EL (cell line): ENCODE measurements at regions not wholly inside any gene's neighbourhood (a gene's known extent, or its start where the extent isn't known, plus 50 kb on each side); places are given as distances from the start of the nearest gene placed in this dataset.
"Not testable (repeated sequence)": the region's sequence is repeated elsewhere in the genome, so short reads cannot be mapped to it uniquely, and the experiment has no call there.

Source experiments
- DNase-seq: peaks from one replicate; pipeline ENCODE4 v3.0.0-alpha.2; 2016

GRCh38 chr14:48814562-48814961 lies 771.6 kb downstream of the RPS29 start:
- DNase-seq, result no peak

- no peak for DNase-seq
Measured at GRCh38 chr14:48805315-48805714, 780.9 kb downstream of the RPS29 start.

- no peak for DNase-seq
Measured at GRCh38 chr14:48792376-48793024, 793.7 kb downstream of the RPS29 start.

- DNase-seq, result no peak
Measured at GRCh38 chr14:48788771-48789170, 797.4 kb downstream of the RPS29 start.

- no peak for DNase-seq
Measured at GRCh38 chr14:48786498-48786897, 799.7 kb downstream of the RPS29 start.

- no peak for DNase-seq
Measured at GRCh38 chr14:48771717-48772116, 814.5 kb downstream of the RPS29 start.

GRCh38 chr14:48751293-48751692 lies 834.9 kb downstream of the RPS29 start:
- no peak for DNase-seq

- no peak for DNase-seq
Measured at GRCh38 chr14:48748151-48748675, 838.0 kb downstream of the RPS29 start.

GRCh38 chr14:48747561-48748089 lies 838.6 kb downstream of the RPS29 start:
- no peak for DNase-seq

- DNase-seq, result no peak
Measured at GRCh38 chr14:48744202-48744601, 842.0 kb downstream of the RPS29 start.

- no peak for DNase-seq
Measured at GRCh38 chr14:48738186-48738925, 847.8 kb downstream of the RPS29 start.

GRCh38 chr14:48735607-48736006 lies 850.6 kb downstream of the RPS29 start:
- DNase-seq, result no peak

GRCh38 chr14:48731260-48731659 lies 854.9 kb downstream of the RPS29 start:
- no peak for DNase-seq

GRCh38 chr14:48726080-48726642 lies 860.0 kb downstream of the RPS29 start:
- DNase-seq, result no peak

- no peak for DNase-seq
Measured at GRCh38 chr14:48725051-48725734, 861.0 kb downstream of the RPS29 start.

GRCh38 chr14:48723841-48724495 lies 862.2 kb downstream of the RPS29 start:
- no peak for DNase-seq

GRCh38 chr14:48714366-48714765 lies 871.8 kb downstream of the RPS29 start:
- DNase-seq, result no peak

GRCh38 chr14:48710133-48710532 lies 876.0 kb downstream of the RPS29 start:
- DNase-seq, result no peak

GRCh38 chr14:48709277-48709785 lies 876.8 kb downstream of the RPS29 start:
- no peak for DNase-seq

- no peak for DNase-seq
Measured at GRCh38 chr14:48704639-48705038, 881.5 kb downstream of the RPS29 start.

GRCh38 chr14:48703728-48704467 lies 882.3 kb downstream of the RPS29 start:
- no peak for DNase-seq

GRCh38 chr14:48697362-48697761 lies 888.8 kb downstream of the RPS29 start:
- DNase-seq, result not testable (repeated sequence)
